ENCODE measurements at regions not wholly inside any gene's neighbourhood (a gene's known extent, or its start where the extent isn't known, plus 50 kb on each side); places are given as distances from the start of the nearest gene placed in this dataset.

DNA sequence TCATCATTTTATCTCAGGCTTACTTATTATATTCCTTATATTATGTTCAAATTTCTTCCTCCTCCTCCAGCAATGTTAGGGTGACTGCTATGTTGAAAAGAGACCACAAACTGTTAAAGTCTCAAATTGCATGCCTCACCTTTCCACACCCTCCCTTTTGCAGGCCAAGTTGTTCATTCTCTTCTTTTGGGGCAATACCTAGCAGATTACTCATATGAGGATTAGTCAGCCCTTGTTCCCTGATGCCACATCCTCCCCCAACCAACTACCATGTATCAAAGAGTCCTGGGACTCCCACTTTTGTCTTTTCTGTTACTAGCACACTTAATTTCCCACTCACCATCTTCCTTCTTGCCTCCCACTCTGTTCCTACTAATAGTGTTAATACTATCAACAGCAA lies 434.7 kb downstream of the BCKDHB start:
- Histone ChIP-seq H3K4me1 (no peaks in the 10 kb centered on the region), H3K27me3 (no peaks in the 10 kb centered on the region), H3K36me3 (no peaks in the 10 kb centered on the region), H3K4me3 (no peak overlapping the region), H3K27ac (no peak overlapping the region), H3K9me3 (no peaks in the 10 kb centered on the region)
- no peak for DNase-seq
- ATAC-seq: no peak
- TF ChIP-seq, protein P1, sequence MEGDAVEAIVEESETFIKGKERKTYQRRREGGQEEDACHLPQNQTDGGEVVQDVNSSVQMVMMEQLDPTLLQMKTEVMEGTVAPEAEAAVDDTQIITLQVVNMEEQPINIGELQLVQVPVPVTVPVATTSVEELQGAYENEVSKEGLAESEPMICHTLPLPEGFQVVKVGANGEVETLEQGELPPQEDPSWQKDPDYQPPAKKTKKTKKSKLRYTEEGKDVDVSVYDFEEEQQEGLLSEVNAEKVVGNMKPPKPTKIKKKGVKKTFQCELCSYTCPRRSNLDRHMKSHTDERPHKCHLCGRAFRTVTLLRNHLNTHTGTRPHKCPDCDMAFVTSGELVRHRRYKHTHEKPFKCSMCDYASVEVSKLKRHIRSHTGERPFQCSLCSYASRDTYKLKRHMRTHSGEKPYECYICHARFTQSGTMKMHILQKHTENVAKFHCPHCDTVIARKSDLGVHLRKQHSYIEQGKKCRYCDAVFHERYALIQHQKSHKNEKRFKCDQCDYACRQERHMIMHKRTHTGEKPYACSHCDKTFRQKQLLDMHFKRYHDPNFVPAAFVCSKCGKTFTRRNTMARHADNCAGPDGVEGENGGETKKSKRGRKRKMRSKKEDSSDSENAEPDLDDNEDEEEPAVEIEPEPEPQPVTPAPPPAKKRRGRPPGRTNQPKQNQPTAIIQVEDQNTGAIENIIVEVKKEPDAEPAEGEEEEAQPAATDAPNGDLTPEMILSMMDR (IDR thresholded peaks at IDR 0.05): no peak
- intact Hi-C loops (cut with DNase I): no loop called here

DNA sequence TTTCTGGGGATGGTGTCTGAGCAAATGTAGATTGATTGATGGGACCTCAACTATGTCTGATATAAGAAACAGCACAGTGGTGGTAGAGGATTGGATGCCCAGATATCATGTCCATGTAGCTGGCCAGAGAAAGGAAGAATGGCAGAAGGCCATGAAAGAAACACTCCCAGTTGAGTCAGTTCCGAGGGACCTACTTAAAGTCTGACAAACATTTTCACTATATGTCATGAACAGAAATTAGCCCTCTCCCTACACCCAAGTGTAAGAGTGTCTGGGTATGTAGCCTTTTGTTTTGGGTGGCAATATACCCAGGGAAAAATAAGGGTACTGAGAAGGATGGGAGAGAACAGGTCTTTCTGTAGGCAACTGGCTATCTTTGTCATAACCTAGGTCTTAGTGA lies 434.2 kb downstream of the BCKDHB start:
- H3K36me3 ChIP-seq: no peaks in the 10 kb centered on the region
- ATAC-seq: no peak
- DNase-seq: no peak
- H3K4me1 ChIP-seq: no peaks in the 10 kb centered on the region
- TF ChIP-seq, protein P1 (IDR thresholded peaks at IDR 0.05): no peak
- H3K9me3 ChIP-seq: no peaks in the 10 kb centered on the region
- H3K27ac ChIP-seq: no peak overlapping the region
- H3K4me3 ChIP-seq: no peak overlapping the region
- no peaks in the 10 kb centered on the region for H3K27me3 ChIP-seq
- intact Hi-C loops (cut with DNase I): no loop called here

DNA sequence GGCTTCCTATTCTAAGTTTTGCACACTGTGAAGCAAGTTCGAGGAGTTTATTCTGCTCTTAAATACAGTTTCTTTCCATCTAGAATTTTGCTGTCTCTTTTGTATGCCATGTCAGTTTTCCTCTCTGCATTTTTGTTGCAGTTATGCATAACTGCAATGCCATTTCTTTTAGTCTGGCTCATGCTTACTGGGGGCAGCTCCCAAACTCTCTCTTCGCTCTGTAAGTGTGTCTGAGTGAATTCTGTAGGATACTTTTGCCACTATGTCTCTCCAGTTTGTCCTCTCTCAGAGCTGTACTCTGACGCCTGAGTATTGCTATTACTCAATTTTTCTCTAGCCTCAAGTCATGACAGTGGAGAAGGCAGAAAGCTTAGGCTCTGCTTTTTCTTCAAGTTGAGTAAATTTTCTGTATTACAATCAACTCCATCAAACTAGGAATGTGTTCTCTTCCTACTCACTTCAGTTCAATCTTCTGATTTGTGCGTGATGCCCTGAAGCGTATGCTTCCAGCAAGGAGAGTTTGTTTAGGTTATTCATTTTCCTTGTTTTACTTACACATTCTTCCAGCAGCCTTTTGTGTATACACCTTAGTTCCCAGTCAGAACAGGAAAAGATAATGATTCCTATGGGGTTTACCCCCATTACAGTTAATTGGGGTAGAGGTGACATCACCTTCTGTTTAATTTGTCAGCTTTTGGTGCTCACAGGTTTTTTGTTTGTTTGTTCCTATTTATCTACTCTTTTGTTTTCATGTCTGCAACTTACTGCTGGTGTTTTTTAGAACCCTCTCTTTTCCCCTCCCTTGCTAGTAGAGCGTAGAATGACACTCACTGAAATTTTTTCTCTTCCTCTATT lies 430.9 kb downstream of the BCKDHB start:
- Histone ChIP-seq H3K27me3 (no peaks in the 10 kb centered on the region), H3K27ac (no peak overlapping the region), H3K4me1 (no peaks in the 10 kb centered on the region), H3K9me3 (no peaks in the 10 kb centered on the region), H3K36me3 (no peaks in the 10 kb centered on the region), H3K4me3 (no peak overlapping the region)
- ATAC-seq (no peak), DNase-seq (no peak)
- TF ChIP-seq, protein P1 (IDR thresholded peaks at IDR 0.05): no peak
- intact Hi-C loops (cut with DNase I): no loop called here

DNA sequence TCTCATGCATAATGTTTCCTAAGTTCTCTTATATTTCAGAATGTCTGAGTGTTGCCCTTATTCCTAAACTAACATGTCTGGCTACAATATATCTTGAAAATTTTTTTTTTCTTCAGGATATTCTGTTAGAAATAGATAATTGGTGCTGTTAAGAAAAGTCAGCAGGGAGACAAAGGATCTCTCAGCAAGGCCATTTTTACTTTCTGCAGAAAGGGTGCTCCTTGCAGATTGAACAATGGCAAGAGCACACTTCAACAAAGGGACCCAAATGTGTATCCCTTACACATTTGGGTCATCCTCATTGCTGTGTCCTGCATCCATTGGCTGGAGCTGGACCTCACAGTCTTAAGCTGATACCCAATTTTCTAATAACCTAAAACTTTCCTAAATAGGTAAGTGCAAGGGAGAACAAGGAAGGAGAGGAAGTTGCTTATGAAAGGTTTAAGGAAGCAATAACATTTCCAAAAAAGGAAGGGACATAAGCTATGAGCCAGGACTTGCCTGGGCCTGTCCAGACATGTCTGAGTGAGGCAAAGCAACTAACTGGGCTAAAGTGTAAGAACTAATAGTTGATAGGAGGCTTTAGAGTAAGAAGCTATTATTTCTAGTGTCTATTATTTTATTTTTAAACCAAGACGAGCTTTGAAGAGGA lies 429.6 kb downstream of the BCKDHB start:
- H3K27ac ChIP-seq: no peak overlapping the region
- TF ChIP-seq, protein P1 (IDR thresholded peaks at IDR 0.05): no peak
- H3K36me3 ChIP-seq: no peaks in the 10 kb centered on the region
- intact Hi-C loops (cut with DNase I): no loop called here
- no peaks in the 10 kb centered on the region for H3K9me3 ChIP-seq
- H3K4me1 ChIP-seq: no peaks in the 10 kb centered on the region
- ATAC-seq (no peak), DNase-seq (no peak)
- H3K4me3 ChIP-seq: no peak overlapping the region
- no peaks in the 10 kb centered on the region for H3K27me3 ChIP-seq

DNA sequence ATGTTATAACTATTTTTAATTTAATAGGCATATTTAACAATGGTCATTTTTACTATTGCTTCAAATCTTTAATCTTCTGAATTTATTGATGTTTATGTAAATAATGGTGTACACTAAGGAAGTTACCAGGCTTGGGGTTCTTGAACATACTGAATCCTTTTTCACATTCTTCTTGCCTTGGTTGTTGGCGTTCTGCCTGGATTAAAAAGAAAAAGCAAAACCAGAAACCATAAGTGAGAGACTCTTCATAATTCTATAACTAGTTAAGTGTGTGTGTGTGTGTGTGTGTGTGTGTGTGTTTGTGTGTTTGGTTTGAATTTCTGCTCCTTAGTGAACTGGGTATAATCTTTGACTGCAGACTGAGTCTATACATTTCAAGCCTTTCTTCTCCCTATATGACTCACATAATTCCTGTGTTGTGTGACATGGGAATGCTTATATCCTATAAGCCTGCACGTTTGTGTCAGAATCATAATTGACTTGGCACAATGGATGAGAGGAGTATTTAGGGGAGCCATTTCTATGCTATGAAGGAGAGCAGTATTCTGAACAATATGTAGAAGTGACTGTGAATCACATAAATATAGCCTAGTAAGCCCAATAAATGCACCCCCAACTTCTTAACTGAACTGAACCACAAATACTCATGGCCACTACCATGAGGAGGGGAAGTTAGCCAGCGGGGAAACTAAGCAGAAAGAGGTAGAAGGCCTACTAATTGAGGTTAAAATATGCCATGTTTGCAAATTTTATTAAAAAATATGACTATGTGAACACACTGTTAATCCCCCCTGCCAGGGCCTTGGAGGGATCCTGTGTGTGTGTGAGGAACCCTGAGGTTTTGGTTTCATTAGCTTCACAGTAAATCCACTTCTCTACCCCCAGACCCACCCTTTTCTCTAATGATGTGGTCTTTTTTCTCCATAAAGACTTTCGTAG lies 425.5 kb downstream of the BCKDHB start:
- DNase-seq (no peak), ATAC-seq (no peak)
- Histone ChIP-seq H3K27ac (no peak overlapping the region), H3K9me3 (no peaks in the 10 kb centered on the region), H3K27me3 (no peaks in the 10 kb centered on the region), H3K4me1 (no peaks in the 10 kb centered on the region), H3K4me3 (no peak overlapping the region), H3K36me3 (no peaks in the 10 kb centered on the region)
- TF ChIP-seq, protein P1 (IDR thresholded peaks at IDR 0.05): no peak
- intact Hi-C loops (cut with DNase I): no loop called here

Data from upper lobe of right lung (tissue), 1 donor.